ENCODE measurements at regions not wholly inside any gene's neighbourhood (a gene's known extent, or its start where the extent isn't known, plus 50 kb on each side); places are given as distances from the start of the nearest gene placed in this dataset.

DNA sequence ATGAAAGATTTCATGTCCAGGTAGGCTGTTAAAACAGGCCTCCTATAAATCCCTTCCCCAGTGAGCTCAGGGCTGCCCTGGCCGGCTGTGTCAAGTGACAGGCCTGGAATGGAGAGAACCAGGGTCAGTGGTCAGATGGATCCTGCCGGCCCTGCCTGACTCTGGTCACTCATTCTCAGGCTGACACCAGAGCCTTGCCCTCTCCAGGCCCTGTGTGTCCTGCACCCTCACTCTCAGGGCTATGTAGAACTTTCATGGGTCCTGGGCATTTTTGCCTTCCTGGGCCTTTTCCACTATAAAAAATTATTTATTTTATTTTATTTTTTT is 82.0 kb upstream of the RGPD5 start:
- TF ChIP-seq CTCF (IDR thresholded peaks at IDR 0.05) (no peak), POLR2AphosphoS5 (IDR thresholded peaks at IDR 0.05) (no peak), POLR2A (IDR thresholded peaks at IDR 0.05) (no peak), EP300 (IDR thresholded peaks at IDR 0.05; ENCODE audit: low read depth) (no peak)

All from transverse colon (tissue), 4 donors.